GM12873 (cell line): ENCODE measurements at regions not wholly inside any gene's neighbourhood (a gene's known extent, or its start where the extent isn't known, plus 50 kb on each side); places are given as distances from the start of the nearest gene placed in this dataset.

Source experiments
- TF ChIP-seq, protein P1 (sequence below): IDR thresholded peaks from 2 replicates; pipeline ENCODE4 v1.5.1; 2012; ENCODE audit warnings: low read depth, mild to moderate bottlenecking, moderate library complexity, low read length, control low read depth; ENCODE audit not compliant: insufficient read depth; ENCODE audit errors: missing control alignments

DNA sequence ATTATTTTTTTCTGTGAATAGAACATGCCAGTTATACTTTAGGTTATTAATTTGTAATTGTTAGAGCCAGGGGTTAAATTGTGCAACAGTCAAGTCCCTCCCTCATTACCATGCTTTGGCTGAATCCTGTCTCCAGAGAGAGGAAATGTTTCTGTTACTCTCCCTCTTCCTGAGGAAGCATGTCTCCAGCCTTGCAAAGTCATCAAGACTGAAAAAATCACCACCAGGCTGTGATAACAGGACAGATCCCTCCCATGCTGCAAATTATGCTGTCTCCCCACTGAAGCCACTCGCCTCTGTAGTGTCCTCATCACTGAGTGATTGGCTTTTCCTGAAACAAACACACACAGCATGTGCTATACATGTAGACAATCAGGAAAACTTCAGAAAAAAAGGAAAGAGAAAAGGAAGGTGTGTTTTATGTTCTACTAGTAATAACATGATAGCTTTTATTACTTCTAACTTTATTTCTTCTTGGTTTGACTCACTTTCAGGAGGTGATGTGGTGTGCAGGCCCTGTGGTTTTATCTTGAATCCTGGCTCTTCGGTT is 290.0 kb upstream of the JAG1 start:
- TF ChIP-seq, protein P1, sequence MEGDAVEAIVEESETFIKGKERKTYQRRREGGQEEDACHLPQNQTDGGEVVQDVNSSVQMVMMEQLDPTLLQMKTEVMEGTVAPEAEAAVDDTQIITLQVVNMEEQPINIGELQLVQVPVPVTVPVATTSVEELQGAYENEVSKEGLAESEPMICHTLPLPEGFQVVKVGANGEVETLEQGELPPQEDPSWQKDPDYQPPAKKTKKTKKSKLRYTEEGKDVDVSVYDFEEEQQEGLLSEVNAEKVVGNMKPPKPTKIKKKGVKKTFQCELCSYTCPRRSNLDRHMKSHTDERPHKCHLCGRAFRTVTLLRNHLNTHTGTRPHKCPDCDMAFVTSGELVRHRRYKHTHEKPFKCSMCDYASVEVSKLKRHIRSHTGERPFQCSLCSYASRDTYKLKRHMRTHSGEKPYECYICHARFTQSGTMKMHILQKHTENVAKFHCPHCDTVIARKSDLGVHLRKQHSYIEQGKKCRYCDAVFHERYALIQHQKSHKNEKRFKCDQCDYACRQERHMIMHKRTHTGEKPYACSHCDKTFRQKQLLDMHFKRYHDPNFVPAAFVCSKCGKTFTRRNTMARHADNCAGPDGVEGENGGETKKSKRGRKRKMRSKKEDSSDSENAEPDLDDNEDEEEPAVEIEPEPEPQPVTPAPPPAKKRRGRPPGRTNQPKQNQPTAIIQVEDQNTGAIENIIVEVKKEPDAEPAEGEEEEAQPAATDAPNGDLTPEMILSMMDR, result no peak

DNA sequence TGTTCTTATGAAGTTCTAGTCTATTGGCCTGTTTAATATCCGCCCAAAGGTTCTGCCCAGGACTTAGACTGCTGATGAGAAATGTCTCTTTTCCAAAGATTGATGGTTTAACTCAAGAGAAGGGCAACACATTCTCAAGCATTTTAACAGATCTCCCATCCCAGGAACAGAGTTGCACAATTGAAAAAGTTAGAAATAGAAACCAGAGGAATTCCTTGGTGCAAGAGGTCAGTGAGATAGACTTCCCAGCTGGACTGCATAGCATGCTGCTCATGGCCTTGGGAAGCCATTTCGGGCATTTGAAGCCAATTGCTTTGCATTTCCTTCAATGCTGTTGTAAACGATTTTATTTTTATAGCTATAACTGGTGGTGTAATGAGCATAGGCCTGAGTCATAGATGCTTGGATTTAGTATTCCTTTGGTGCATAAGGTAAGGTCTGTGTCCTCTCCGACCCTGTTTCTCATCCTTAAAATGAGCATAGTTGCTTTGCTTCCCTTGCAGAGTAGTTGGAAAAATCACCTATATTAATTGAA is 292.2 kb upstream of the JAG1 start:
- TF ChIP-seq, protein P1, result no peak

DNA sequence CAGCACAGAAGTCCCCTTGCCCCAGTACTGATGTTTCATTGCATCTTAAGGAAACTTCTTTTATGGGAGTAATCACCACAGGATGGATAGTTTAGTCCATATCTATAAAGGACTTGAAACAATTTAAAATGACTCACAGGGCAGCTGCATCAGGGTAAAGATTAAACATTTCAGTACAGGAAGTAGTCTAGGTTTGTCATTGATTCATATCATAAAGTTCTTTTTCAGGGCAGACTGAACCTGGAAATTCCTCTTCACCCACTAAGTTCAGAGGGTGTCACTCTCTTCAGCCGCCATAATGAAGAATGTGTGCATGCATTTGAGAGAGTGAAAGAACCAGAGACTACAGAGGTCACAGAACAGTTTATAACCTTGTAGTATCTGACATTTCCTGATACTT is 296.3 kb upstream of the JAG1 start:
- TF ChIP-seq, protein P1, result no peak

DNA sequence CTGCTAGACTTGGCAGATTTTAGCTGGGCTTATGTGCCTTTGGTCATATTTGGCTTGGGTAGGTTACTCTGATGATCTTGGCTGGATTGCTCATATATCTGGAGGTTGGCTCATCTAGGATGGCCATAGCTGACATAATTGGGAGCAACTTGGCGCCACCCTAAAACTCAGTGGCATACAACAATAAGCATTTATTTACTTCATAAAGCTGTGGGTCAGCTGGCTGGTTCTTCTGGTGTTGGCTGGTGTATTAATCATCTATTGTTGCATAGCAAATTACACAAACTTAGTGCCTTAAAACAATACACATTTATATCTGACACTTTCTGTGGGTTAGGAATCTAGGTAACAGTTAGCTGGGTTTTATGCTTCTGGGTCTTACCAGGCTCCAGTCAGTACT is 297.3 kb upstream of the JAG1 start:
- TF ChIP-seq, protein P1, result no peak

DNA sequence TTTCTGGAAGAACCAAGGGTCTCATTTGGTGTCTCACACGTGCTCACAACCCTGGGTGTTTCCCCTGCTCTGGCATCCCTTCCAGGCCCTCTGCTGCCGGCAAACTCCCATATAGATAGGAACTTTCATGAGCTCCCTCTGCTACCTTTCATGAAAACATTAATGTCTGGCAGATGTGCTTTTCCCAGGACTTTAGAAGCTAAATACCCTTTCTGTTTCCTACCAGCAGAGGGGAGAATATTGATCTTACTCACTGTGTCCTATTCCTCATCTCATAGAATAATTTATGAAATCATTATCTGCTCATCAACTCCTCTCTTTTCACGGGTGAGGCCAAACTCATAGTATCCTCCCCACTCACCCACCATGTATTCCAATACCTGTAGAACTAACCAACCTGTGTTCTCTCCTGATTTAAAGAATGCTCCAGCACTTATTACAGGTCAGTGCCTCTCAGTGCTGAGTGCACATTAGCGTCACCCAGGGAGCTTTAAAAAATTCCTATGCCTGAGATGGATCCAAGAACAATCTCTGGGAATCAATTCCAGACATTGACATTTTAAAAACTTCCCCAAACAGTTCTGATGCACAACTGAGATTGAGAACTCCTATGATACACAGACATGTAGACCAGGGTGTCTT is 298.5 kb upstream of the JAG1 start:
- TF ChIP-seq, protein P1, result no peak

DNA sequence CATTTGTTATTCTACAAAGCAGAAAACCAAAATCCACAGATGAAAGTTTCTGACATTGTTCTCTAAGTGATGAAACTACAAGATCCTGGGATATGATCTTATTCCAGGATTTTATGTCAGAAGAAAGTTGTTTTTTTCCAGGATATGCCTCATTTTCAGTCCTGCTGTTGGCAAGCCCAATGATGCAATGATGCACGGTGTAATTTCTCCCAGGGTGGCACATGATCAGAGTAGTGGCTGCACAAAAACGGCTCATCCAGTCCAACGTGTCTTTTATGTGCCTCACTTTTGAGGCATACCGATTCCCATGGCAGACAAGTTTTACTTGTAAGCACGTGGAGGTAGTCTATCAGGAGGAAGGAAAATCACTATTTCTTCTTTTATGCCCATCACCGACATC is 302.3 kb upstream of the JAG1 start:
- TF ChIP-seq, protein P1, result no peak

DNA sequence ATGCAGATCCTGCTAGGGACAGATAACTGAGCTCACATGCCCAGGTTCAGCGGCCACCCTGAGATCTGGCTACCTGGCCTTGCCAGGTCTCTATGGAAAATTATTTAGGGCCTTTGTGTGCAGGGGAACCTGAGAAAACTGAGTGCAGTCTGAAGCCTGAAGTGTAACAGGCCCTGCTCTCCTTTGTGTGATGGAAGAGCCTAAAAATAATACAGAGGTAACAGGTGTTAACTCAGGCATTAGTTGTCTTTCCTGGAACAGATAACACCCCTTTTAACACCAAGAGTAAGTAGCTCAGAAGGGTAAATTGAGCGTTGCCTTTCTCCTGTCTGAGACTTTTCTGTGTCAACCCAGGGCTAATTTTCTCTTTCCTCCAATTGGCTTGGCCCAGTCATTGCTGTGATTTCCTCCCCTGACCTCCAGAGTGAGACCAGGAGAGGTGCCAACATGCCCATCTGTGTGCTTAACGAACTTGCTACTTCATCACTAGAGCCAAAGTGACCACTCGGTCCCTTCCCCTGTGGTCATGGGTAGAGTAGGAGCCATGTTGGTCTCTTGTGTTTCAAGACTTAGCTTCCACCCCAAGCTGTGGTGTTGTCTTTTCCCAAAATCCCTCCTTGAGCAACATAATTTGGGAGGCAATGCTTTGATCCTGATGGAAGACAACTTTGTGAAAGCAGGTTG is 304.4 kb upstream of the JAG1 start:
- TF ChIP-seq, protein P1, result no peak
